Smooth muscle cell (in vitro differentiated cells): ENCODE measurements at regions not wholly inside any gene's neighbourhood (a gene's known extent, or its start where the extent isn't known, plus 50 kb on each side); places are given as distances from the start of the nearest gene placed in this dataset.

ENCODE experiments used
- DNase-seq: peaks from one replicate; lab custom pipeline; 2025; ENCODE audit not compliant: unreplicated experiment; lab: John Stamatoyannopoulos, UW
- H2AFZ ChIP-seq: fragments of 200-600 bp; sonication (generic); 2 replicates; pipeline ENCODE4 v1.6.0; 2016; ENCODE audit warnings: antibody characterized with exemption, low read depth, mild to moderate bottlenecking
- H3F3A ChIP-seq: fragments of 200-600 bp; sonication (generic); 2 replicates; pipeline ENCODE4 v1.6.0; 2017; ENCODE audit warnings: antibody characterized with exemption, low read depth
- H3K27ac ChIP-seq: fragments of 200-600 bp; sonication (generic); 2 replicates; pipeline ENCODE4 v1.5.1; 2016; ENCODE audit warnings: low read depth, mild to moderate bottlenecking
- H3K27me3 ChIP-seq: fragments of 200-600 bp; sonication (generic); 2 replicates; pipeline ENCODE4 v1.6.1; 2016; ENCODE audit warnings: low read depth, mild to moderate bottlenecking
- H3K36me3 ChIP-seq: fragments of 200-600 bp; sonication (generic); 2 replicates; pipeline ENCODE4 v1.5.1; 2016; ENCODE audit warnings: low read depth
- H3K4me1 ChIP-seq: fragments of 200-600 bp; sonication (generic); 2 replicates; pipeline ENCODE4 v1.5.1; 2016; ENCODE audit warnings: low read depth
- H3K4me2 ChIP-seq: fragments of 200-600 bp; sonication (generic); 2 replicates; pipeline ENCODE4 v1.6.0; 2016; ENCODE audit warnings: mild to moderate bottlenecking
- H3K4me3 ChIP-seq: fragments of 200-600 bp; sonication (generic); 2 replicates; pipeline ENCODE4 v1.5.1; 2016; ENCODE audit warnings: mild to moderate bottlenecking
- H3K79me2 ChIP-seq: fragments of 200-600 bp; sonication (generic); 2 replicates; pipeline ENCODE4 v1.6.0; 2016; ENCODE audit warnings: low read depth, mild to moderate bottlenecking
- H3K9ac ChIP-seq: fragments of 200-600 bp; sonication (generic); 2 replicates; pipeline ENCODE4 v1.6.0; 2016; ENCODE audit warnings: low read depth
- H3K9me3 ChIP-seq: fragments of 200-600 bp; sonication (generic); replicated peaks from 2 replicates; pipeline ENCODE4 v1.5.1; 2016; ENCODE audit warnings: low read depth
- H4K20me1 ChIP-seq: fragments of 200-600 bp; sonication (generic); 2 replicates; pipeline ENCODE4 v1.6.0; 2016; ENCODE audit warnings: low read depth
- CTCF ChIP-seq: fragments of 200-600 bp; sonication (generic); IDR thresholded peaks from 2 replicates; pipeline ENCODE4 v1.5.1; 2017; ENCODE audit warnings: borderline replicate concordance, mild to moderate bottlenecking, antibody characterized with exemption; ENCODE audit not compliant: insufficient read depth, poor library complexity, severe bottlenecking
- WGBS: methylation state at CpG from one replicate; pipeline ENCODE4 v1.1.7; 2016; ENCODE audit warnings: low lambda C conversion rate; 5-methylcytosine and 5-hydroxymethylcytosine counted together

- no peak for DNase-seq
- no peak overlapping the region for H3K4me3 ChIP-seq
- H3F3A ChIP-seq, result no peaks in the 10 kb centered on the region
- no peaks in the 10 kb centered on the region for H3K4me1 ChIP-seq
- WGBS, result 96% methylated on average over 1 of the region's 1 CpG
- no peak for TF ChIP-seq CTCF
- no peak overlapping the region for H3K4me2 ChIP-seq
- H3K27ac ChIP-seq, result no peak overlapping the region
- no peak overlapping the region for H2AFZ ChIP-seq
- no peaks in the 10 kb centered on the region for H3K36me3 ChIP-seq
- no peaks in the 10 kb centered on the region for H3K79me2 ChIP-seq
- no peaks in the 10 kb centered on the region for H3K27me3 ChIP-seq
- H3K9me3 ChIP-seq, result no peaks in the 10 kb centered on the region
- no peaks in the 10 kb centered on the region for H4K20me1 ChIP-seq
- H3K9ac ChIP-seq, result no peak overlapping the region
These were observed 1272.5 kb upstream of the CELF2 start for GRCh38 chr10:9745158-9745557.

- Histone ChIP-seq H4K20me1 (no peaks in the 10 kb centered on the region), H3K27ac (no peak overlapping the region), H3K36me3 (no peaks in the 10 kb centered on the region), H3K27me3 (no peaks in the 10 kb centered on the region), H3K4me3 (no peak overlapping the region), H3K9me3 (no peaks in the 10 kb centered on the region), H3K4me2 (no peak overlapping the region), H3K79me2 (no peaks in the 10 kb centered on the region), H3F3A (no peaks in the 10 kb centered on the region), H3K4me1 (no peaks in the 10 kb centered on the region), H3K9ac (no peak overlapping the region), H2AFZ (no peak overlapping the region)
- DNase-seq, result no peak
- TF ChIP-seq CTCF, result no peak
- WGBS, result 82% methylated on average over 6 of the region's 6 CpGs
These were observed 1260.5 kb upstream of the CELF2 start for GRCh38 chr10:9757176-9757575.

GRCh38 chr10:9759596-9759995 is 1258.1 kb upstream of the CELF2 start:
- Histone ChIP-seq H3K4me3 (no peak overlapping the region), H3F3A (no peaks in the 10 kb centered on the region), H3K4me2 (no peak overlapping the region), H3K27me3 (no peaks in the 10 kb centered on the region), H3K4me1 (peaks cover 5% of the 10 kb centered on the region), H3K9me3 (no peaks in the 10 kb centered on the region), H3K27ac (no peak overlapping the region), H2AFZ (no peak overlapping the region), H3K9ac (no peak overlapping the region), H4K20me1 (no peaks in the 10 kb centered on the region), H3K79me2 (no peaks in the 10 kb centered on the region), H3K36me3 (no peaks in the 10 kb centered on the region)
- DNase-seq, result no peak
- 79% methylated on average over 3 of the region's 3 CpGs for WGBS
- no peak for TF ChIP-seq CTCF

GRCh38 chr10:9762966-9763656 is 1254.6 kb upstream of the CELF2 start:
- DNase-seq, result no peak
- no peak overlapping the region for H2AFZ ChIP-seq
- peak overlapping the region; percentile 70 for H3K4me2 ChIP-seq
- no peaks in the 10 kb centered on the region for H4K20me1 ChIP-seq
- H3F3A ChIP-seq, result no peaks in the 10 kb centered on the region
- no peaks in the 10 kb centered on the region for H3K27me3 ChIP-seq
- H3K36me3 ChIP-seq, result no peaks in the 10 kb centered on the region
- WGBS, result 35% methylated on average over 7 of the region's 7 CpGs
- peak overlapping the region; percentile 12 for H3K9ac ChIP-seq
- H3K9me3 ChIP-seq, result no peaks in the 10 kb centered on the region
- TF ChIP-seq CTCF, result no peak
- H3K79me2 ChIP-seq, result no peaks in the 10 kb centered on the region
- H3K4me1 ChIP-seq, result peaks cover 5% of the 10 kb centered on the region
- no peak overlapping the region for H3K4me3 ChIP-seq
- peak overlapping the region; percentile 84 for H3K27ac ChIP-seq
